ENCODE measurements at regions not wholly inside any gene's neighbourhood (a gene's known extent, or its start where the extent isn't known, plus 50 kb on each side); places are given as distances from the start of the nearest gene placed in this dataset.

GRCh38 chr7:106723398-106723797 lies 62.4 kb upstream of the CCDC71L start:
- H3K9ac ChIP-seq (ENCODE audit: low read length), result no peak overlapping the region

GRCh38 chr7:106729720-106730385 lies 68.9 kb upstream of the CCDC71L start:
- no peak overlapping the region for H3K9ac ChIP-seq (ENCODE audit: low read length)
- no peaks in the 10 kb centered on the region for H3K36me3 ChIP-seq (replicated peaks; ENCODE audit: low read depth, low read length)
- H3K27ac ChIP-seq (ENCODE audit: low read length), result no peak overlapping the region
- no peaks in the 10 kb centered on the region for H3K27me3 ChIP-seq (ENCODE audit: low read depth, low read length)
- no peak overlapping the region for H3K4me2 ChIP-seq (ENCODE audit: low read length)
- no peak overlapping the region for H3K4me3 ChIP-seq (ENCODE audit: low read length)
- no peak overlapping the region for H2AFZ ChIP-seq (ENCODE audit: low read depth, low read length)
- TF ChIP-seq, protein P1, sequence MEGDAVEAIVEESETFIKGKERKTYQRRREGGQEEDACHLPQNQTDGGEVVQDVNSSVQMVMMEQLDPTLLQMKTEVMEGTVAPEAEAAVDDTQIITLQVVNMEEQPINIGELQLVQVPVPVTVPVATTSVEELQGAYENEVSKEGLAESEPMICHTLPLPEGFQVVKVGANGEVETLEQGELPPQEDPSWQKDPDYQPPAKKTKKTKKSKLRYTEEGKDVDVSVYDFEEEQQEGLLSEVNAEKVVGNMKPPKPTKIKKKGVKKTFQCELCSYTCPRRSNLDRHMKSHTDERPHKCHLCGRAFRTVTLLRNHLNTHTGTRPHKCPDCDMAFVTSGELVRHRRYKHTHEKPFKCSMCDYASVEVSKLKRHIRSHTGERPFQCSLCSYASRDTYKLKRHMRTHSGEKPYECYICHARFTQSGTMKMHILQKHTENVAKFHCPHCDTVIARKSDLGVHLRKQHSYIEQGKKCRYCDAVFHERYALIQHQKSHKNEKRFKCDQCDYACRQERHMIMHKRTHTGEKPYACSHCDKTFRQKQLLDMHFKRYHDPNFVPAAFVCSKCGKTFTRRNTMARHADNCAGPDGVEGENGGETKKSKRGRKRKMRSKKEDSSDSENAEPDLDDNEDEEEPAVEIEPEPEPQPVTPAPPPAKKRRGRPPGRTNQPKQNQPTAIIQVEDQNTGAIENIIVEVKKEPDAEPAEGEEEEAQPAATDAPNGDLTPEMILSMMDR (IDR thresholded peaks at IDR 0.05; ENCODE audit: low read depth, low read length), result no peak
- TF ChIP-seq EZH2phosphoT487 (IDR thresholded peaks at IDR 0.05; ENCODE audit: low read depth), result no peak
- no peaks in the 10 kb centered on the region for H3K79me2 ChIP-seq (ENCODE audit: low read length)
- H3K9me3 ChIP-seq (ENCODE audit: insufficient read depth, low read length), result no peaks in the 10 kb centered on the region
- H4K20me1 ChIP-seq (ENCODE audit: insufficient read depth, low read length), result no peaks in the 10 kb centered on the region
- H3K4me1 ChIP-seq (ENCODE audit: low read length), result peaks cover 12% of the 10 kb centered on the region

More at GRCh38 chr7:106723398-106723797, 62.4 kb upstream of the CCDC71L start:
- Histone ChIP-seq H4K20me1 (ENCODE audit: insufficient read depth, low read length) (no peaks in the 10 kb centered on the region), H2AFZ (ENCODE audit: low read depth, low read length) (0 out of 2 replicates have a peak overlapping the region, but pooled peaks have one; percentile 31), H3K4me1 (ENCODE audit: low read length) (peaks cover 49% of the 10 kb centered on the region), H3K79me2 (ENCODE audit: low read length) (no peaks in the 10 kb centered on the region), H3K4me3 (ENCODE audit: low read length) (no peak overlapping the region), H3K36me3 (replicated peaks; ENCODE audit: low read depth, low read length) (no peaks in the 10 kb centered on the region), H3K27ac (ENCODE audit: low read length) (no peak overlapping the region), H3K4me2 (ENCODE audit: low read length) (no peak overlapping the region), H3K9me3 (ENCODE audit: insufficient read depth, low read length) (no peaks in the 10 kb centered on the region), H3K27me3 (ENCODE audit: low read depth, low read length) (peaks cover 4% of the 10 kb centered on the region; the same call in 1 of the 2 replicates)
- TF ChIP-seq EZH2phosphoT487 (IDR thresholded peaks at IDR 0.05; ENCODE audit: low read depth), result no peak
- TF ChIP-seq, protein P1 (IDR thresholded peaks at IDR 0.05; ENCODE audit: low read depth, low read length), result no peak

GRCh38 chr7:106731187-106731586 lies 70.2 kb upstream of the CCDC71L start:
- H3K27me3 ChIP-seq (ENCODE audit: low read depth, low read length), result no peaks in the 10 kb centered on the region
- no peaks in the 10 kb centered on the region for H3K36me3 ChIP-seq (replicated peaks; ENCODE audit: low read depth, low read length)
- no peak overlapping the region for H3K27ac ChIP-seq (ENCODE audit: low read length)
- no peak overlapping the region for H2AFZ ChIP-seq (ENCODE audit: low read depth, low read length)
- peak overlapping the region; percentile 1 for H3K4me2 ChIP-seq (ENCODE audit: low read length)
- no peaks in the 10 kb centered on the region for H4K20me1 ChIP-seq (ENCODE audit: insufficient read depth, low read length)
- no peak overlapping the region for H3K9ac ChIP-seq (ENCODE audit: low read length)
- peaks cover 20% of the 10 kb centered on the region for H3K4me1 ChIP-seq (ENCODE audit: low read length)
- H3K9me3 ChIP-seq (ENCODE audit: insufficient read depth, low read length), result no peaks in the 10 kb centered on the region
- no peak overlapping the region for H3K4me3 ChIP-seq (ENCODE audit: low read length)
- no peaks in the 10 kb centered on the region for H3K79me2 ChIP-seq (ENCODE audit: low read length)
- TF ChIP-seq, protein P1 (IDR thresholded peaks at IDR 0.05; ENCODE audit: low read depth, low read length), result no peak

DNA sequence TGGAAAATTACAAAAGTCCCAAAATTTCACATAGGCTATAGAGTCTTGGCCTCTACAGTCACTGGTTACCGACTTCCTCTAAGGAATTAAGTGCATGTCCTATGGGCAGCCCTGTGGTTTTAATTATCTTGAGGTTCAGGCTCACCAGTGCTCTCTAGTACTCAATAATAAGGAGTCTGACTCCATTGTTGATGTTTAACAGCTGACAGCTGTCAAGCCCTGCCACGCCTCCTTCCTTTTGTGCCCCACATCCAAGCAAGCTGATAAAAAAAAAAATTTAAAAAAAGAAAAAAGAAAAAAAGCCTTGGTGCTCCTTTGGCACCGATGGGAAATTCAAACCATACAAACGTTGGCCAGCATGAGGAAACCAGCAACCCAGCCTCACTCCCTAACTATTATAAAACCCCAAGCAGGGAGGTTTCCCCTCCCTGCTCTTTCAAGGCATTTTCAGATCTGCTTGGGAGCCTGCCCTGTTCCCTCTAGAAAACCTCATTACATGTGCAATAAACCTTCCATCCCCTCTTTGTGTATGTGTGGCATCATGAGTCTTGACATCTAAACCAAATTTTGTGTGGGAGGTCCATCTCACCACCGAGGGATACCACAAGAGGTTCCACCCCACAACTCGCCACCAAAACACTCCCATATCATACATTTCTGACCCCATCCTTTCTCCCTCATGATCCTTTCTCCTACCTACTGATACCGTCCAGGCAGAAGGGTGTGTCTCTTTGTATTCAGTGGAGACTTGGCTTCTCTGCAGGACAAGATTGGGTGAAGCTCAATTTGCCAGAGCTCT lies 70.9 kb upstream of the CCDC71L start:
- Histone ChIP-seq H3K9ac (ENCODE audit: low read length) (no peak overlapping the region), H3K4me2 (ENCODE audit: low read length) (no peak overlapping the region), H2AFZ (ENCODE audit: low read depth, low read length) (no peak overlapping the region), H3K4me3 (ENCODE audit: low read length) (no peak overlapping the region), H3K36me3 (replicated peaks; ENCODE audit: low read depth, low read length) (no peaks in the 10 kb centered on the region), H3K4me1 (ENCODE audit: low read length) (peaks cover 26% of the 10 kb centered on the region), H3K9me3 (ENCODE audit: insufficient read depth, low read length) (no peaks in the 10 kb centered on the region), H3K27ac (ENCODE audit: low read length) (no peak overlapping the region), H4K20me1 (ENCODE audit: insufficient read depth, low read length) (no peaks in the 10 kb centered on the region), H3K79me2 (ENCODE audit: low read length) (no peaks in the 10 kb centered on the region), H3K27me3 (ENCODE audit: low read depth, low read length) (no peaks in the 10 kb centered on the region)
- TF ChIP-seq, protein P1 (IDR thresholded peaks at IDR 0.05; ENCODE audit: low read depth, low read length), result no peak
- TF ChIP-seq EZH2phosphoT487 (IDR thresholded peaks at IDR 0.05; ENCODE audit: low read depth), result no peak
